ENCODE measurements at regions not wholly inside any gene's neighbourhood (a gene's known extent, or its start where the extent isn't known, plus 50 kb on each side); places are given as distances from the start of the nearest gene placed in this dataset.

GRCh38 chr9:13994240-13994639 is 319.7 kb downstream of the NFIB start:
- no peak for ATAC-seq (ENCODE audit: low read depth)
- POLR2A ChIA-PET, result no interaction called here
- no peak for TF ChIP-seq CTCF (IDR thresholded peaks at IDR 0.05)

GRCh38 chr9:13993632-13994185 is 320.2 kb downstream of the NFIB start:
- POLR2A ChIA-PET, result no interaction called here
- H3K9me3 Mint-ChIP-seq, result peaks cover 6% of the 10 kb centered on the region
- H3K36me3 Mint-ChIP-seq (ENCODE audit: low read depth), result no peaks in the 10 kb centered on the region
- no peaks in the 10 kb centered on the region for H3K27me3 Mint-ChIP-seq
- intact Hi-C loops (cut with micrococcal nuclease), result no loop called here
- CTCF ChIA-PET, result no interaction called here
- DNase-seq (no peak), ATAC-seq (ENCODE audit: low read depth) (no peak)
- no peak for TF ChIP-seq CTCF (IDR thresholded peaks at IDR 0.05)
- no peak overlapping the region for H3K4me3 Mint-ChIP-seq
- H3K27ac Mint-ChIP-seq, result no peak overlapping the region
- no peaks in the 10 kb centered on the region for H3K4me1 Mint-ChIP-seq

More at GRCh38 chr9:13994240-13994639, 319.7 kb downstream of the NFIB start:
- H3K9me3 Mint-ChIP-seq, result peaks cover 6% of the 10 kb centered on the region
- no peaks in the 10 kb centered on the region for H3K4me1 Mint-ChIP-seq
- intact Hi-C loops (cut with micrococcal nuclease), result no loop called here
- H3K4me3 Mint-ChIP-seq, result no peak overlapping the region
- DNase-seq, result no peak
- CTCF ChIA-PET, result no interaction called here
- H3K27me3 Mint-ChIP-seq, result no peaks in the 10 kb centered on the region
- no peak overlapping the region for H3K27ac Mint-ChIP-seq
- H3K36me3 Mint-ChIP-seq (ENCODE audit: low read depth), result no peaks in the 10 kb centered on the region

- no peak overlapping the region for H3K27ac Mint-ChIP-seq
- ChIA-PET POLR2A (no interaction called here), CTCF (no interaction called here)
- ATAC-seq (ENCODE audit: low read depth) (no peak), DNase-seq (no peak)
- H3K36me3 Mint-ChIP-seq (ENCODE audit: low read depth), result no peaks in the 10 kb centered on the region
- H3K9me3 Mint-ChIP-seq, result peaks cover 3% of the 10 kb centered on the region
- TF ChIP-seq CTCF (IDR thresholded peaks at IDR 0.05), result no peak
- no peaks in the 10 kb centered on the region for H3K4me1 Mint-ChIP-seq
- no peaks in the 10 kb centered on the region for H3K27me3 Mint-ChIP-seq
- no peak overlapping the region for H3K4me3 Mint-ChIP-seq
- intact Hi-C loops (cut with micrococcal nuclease), result no loop called here
These were observed 321.5 kb downstream of the NFIB start for GRCh38 chr9:13992138-13993088.

- H3K36me3 Mint-ChIP-seq (ENCODE audit: low read depth), result no peaks in the 10 kb centered on the region
- no peak overlapping the region for H3K4me3 Mint-ChIP-seq
- TF ChIP-seq CTCF (IDR thresholded peaks at IDR 0.05), result no peak
- DNase-seq (no peak), ATAC-seq (ENCODE audit: low read depth) (no peak)
- H3K27me3 Mint-ChIP-seq, result no peaks in the 10 kb centered on the region
- ChIA-PET CTCF (no interaction called here), POLR2A (no interaction called here)
- H3K9me3 Mint-ChIP-seq, result peaks cover 2% of the 10 kb centered on the region
- H3K27ac Mint-ChIP-seq, result no peak overlapping the region
- intact Hi-C loops (cut with micrococcal nuclease), result no loop called here
- H3K4me1 Mint-ChIP-seq, result no peaks in the 10 kb centered on the region
These were observed 322.5 kb downstream of the NFIB start for GRCh38 chr9:13991395-13991794.

GRCh38 chr9:13990994-13991393 is 322.9 kb downstream of the NFIB start:
- intact Hi-C loops (cut with micrococcal nuclease), result no loop called here
- no peak for TF ChIP-seq CTCF (IDR thresholded peaks at IDR 0.05)
- H3K36me3 Mint-ChIP-seq (ENCODE audit: low read depth), result no peaks in the 10 kb centered on the region
- ChIA-PET POLR2A (no interaction called here), CTCF (no interaction called here)
- H3K27ac Mint-ChIP-seq, result no peak overlapping the region
- ATAC-seq (ENCODE audit: low read depth) (no peak), DNase-seq (no peak)
- H3K4me3 Mint-ChIP-seq, result no peak overlapping the region
- H3K4me1 Mint-ChIP-seq, result no peaks in the 10 kb centered on the region
- no peaks in the 10 kb centered on the region for H3K27me3 Mint-ChIP-seq
- H3K9me3 Mint-ChIP-seq, result peaks cover 2% of the 10 kb centered on the region
